ENCODE measurements at regions not wholly inside any gene's neighbourhood (a gene's known extent, or its start where the extent isn't known, plus 50 kb on each side); places are given as distances from the start of the nearest gene placed in this dataset.

DNA sequence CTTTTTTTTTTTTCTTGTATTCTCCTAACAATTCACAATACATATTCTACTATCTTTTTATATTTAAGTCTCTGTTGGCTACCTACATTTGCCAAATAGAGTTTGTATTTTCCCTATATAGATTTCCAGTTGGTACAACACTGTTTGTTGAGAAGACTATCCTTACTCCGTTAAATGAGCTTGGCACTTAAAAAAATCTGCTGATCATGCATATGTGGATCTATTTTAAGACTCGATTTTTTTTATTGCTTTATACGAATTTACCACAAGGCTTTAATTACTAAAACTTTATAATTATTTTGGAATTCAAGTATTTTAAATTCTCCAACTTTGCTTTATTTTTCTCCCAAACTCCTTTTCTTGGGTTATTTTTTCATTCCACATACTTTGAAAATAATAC lies 855.6 kb downstream of the C6orf118 start:
- no peak for DNase-seq (ENCODE audit: low read depth)

DNA sequence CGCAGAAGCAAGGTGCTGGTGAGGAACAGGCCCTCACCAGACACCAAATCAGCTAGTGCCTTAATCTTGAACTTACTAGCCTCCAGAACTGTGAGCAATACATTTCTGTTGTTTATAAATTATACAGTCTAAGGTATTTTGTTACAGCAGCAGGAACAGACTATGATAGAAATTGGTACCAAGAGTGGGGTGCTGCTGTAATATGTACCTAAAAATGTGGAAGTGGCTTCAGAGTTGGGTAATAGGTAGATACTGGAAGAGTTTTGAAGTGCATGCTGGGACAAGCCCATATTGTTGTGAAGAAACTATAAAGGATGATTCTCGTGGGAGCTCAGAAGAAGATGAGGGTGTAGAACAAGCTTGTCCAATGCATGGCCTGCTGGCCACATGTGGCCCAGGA lies 866.8 kb downstream of the C6orf118 start:
- DNase-seq (ENCODE audit: low read depth): no peak

DNA sequence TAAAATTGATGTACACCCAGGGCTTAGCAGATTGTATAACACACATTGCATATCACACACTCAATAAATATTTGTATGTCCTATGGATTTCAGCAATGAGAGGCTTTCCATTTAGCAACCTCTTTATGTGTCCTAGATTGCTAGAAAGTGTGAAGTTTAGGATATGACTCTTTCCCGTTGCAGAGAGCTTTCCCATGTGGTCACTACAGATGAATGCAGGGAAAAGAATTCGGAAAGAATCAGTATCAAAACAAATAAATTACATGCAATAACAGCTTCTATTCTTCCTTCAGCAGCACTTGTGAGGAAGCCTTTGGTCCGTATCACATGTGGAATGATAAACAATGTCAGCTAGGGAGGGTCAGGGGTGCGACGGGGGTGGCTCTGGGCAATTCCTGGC lies 870.1 kb downstream of the C6orf118 start:
- DNase-seq (ENCODE audit: low read depth): no peak

DNA sequence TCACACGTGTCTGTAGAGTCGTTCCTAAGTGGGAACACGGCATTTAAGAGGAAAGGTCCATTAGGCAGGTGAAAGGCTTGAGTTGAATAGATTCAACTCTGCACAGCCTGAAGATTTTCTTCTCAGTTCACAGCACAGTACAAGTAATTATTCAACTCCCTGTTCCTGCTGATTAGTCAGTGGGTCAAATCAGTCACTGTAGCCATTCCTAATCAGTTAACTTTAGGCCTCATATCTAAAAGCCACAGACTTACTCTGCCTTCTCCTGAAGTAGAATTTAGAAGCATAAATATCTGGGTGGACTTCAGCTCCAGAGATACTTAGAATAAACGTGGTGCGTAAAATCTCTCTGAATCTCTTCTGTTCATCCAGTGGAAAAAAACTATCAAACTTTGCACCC lies 872.4 kb downstream of the C6orf118 start:
- no peak for DNase-seq (ENCODE audit: low read depth)

DNA sequence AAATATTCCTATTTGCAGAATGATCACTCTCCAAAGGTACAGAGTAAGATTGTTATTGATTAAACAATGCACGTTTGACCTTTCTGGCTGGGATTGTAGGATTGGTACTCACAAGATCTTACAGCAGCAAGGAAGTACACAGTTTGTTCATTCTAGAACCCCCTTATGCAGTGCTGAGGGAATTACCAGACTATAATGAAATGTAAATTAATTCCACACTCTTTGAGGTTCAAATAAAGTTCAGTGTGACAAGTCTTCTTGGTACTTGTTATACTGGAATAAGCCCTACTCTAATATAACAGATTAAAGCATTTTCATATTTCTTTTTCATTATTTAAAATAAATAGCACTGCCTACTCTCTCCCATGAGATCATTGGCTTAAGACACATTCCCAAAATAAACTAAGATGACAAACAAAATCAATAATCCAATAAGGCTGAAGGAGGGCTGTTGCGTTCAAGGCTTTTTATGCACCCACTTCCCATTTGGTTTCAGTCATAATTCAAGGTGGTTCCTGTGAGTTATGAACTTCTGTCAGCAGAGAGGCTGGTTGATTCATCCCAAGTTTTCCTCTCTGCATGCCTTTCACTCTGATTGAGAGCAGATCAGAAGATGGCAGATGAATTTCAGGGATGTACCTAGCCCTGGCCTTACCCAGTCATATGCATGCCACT lies 881.5 kb downstream of the C6orf118 start:
- DNase-seq (ENCODE audit: low read depth): no peak

DNA sequence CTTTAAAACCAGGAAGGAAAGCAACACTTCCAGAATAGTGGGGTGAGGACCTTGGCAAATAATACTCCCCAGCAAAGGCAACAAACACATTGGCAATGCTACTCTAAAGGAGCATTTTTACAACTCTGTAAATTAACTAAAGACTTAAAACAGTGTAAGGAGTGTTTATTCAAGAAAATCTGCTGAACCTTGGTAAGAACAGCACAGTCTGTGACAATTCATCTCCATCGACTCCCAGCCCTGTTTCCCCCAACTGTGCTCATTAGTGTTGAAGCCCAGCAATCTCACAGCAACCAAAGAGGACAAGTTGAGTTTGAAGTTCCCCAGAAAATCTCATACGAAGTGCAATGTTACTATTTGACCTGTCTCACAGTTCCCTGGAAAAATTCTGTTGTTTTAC lies 884.9 kb downstream of the C6orf118 start:
- no peak for DNase-seq (ENCODE audit: low read depth)

DNA sequence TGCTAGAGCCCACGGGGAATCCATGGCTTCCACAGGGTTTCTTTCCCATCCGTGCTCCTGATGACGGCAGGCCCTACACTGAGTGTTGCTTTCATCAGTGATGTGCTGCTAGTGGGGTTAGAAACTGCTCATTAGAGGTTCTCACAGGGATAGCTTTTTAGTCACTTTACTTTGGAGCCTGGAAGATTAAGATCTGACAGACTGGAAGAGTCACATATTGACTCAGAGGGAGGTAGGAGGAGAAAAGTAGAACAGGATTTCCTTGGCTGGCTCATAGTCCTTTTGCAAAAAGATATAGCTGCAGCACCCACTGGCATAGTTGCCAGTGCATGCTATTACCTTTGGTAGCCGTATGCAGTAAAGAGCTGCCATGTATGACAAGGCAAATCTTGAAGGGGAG lies 890.3 kb downstream of the C6orf118 start:
- no peak for DNase-seq (ENCODE audit: low read depth)

DNA sequence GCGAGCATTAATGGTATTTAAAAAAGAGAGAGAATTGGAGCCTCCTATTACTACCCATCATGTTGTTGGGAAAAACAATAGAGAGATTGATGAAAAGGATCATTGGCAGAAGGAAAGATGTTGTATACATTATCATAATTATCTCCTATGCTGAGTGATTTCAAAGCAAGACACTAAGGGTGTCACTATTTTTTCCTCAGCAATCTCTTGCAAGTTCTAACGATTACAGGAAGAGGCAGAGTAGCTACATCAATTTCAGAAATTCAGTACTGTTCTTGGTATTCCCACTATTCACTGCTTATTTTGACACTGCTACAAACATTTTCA lies 891.2 kb downstream of the C6orf118 start:
- no peak for DNase-seq (ENCODE audit: low read depth)

DNA sequence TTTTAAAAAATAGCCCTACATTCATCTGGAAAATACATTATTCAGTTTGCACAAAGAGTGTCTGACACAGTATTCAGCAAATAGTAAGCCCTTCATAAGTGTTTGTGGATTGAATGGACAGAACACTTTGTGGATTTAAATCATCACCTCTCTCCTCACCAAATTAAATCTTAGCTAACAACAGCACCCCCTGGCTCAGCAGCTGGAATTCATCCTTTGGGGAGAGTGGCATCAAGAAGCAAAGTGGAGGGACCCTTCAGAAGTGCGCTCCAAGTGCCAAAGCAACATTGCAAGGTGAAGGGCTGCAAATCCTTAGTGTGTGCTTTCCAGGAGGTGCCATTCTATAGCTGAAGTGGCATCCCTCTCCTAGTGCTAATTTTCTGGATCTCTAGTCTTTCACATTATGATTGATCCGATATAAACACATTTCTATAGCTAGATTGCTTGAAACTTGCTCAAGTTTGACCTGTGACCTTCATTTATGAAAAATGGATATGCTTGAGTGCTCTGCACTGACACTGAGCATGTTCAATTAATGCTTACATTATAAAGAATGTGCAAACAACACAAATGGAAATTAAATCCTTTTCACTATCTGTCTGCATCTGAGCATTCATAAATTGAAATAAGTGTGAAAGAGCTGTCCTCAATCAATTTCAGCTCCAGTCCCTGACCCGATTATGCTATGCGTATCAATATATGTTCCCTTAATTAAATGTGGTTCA lies 891.7 kb downstream of the C6orf118 start:
- no peak for DNase-seq (ENCODE audit: low read depth)

DNA sequence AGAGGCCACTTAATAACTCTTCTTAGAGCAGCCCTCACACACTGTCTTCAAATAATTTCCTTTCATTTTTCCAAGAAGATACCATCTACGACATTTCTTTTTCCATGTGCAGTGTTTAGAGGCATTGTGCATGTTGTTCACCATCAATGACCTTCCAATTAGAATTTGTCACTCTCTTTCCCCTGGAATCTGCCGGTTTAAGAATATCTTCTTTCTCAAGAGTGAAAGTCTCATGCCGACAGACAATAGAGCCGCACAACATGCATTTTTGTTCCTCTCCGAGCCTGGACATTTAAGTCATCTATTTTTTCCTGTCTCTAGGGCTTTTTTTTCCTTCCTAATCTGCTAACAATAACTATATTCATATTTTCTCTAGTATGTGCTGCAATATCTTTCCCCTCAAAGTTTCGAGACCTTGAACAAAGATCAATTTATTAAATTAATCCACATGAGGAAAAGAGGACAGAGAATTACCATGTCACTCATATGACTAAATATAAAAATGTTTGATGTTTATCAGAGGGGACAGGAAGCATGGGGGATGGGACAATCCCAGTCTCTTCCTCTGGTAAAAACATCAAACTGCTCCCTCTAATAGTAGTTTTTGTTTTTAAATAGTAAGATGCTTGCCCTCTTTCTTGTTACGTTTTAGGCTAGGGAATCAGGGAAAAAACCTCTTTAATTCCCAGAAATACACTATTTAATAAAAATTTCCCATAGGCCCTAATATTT lies 893.4 kb downstream of the C6orf118 start:
- no peak for DNase-seq (ENCODE audit: low read depth)

DNA sequence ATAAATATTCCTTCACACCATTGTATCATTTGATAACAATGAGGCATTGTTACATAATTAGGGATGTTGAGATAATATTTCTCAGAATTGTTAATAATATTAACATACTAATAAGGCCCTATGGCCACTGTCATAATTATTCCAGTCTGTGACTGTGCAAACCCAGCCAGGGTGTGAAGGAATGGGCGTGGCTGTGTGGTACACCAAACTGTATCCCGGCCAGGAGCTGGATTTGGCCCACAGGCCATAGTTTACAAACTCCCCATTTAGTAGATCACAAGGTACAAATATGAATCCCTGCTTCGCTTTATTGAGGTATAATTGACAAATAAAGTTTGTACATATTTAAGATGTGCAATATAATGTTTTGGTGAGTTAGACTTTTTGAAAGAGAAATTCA lies 894.7 kb downstream of the C6orf118 start:
- DNase-seq (ENCODE audit: low read depth): no peak

DNA sequence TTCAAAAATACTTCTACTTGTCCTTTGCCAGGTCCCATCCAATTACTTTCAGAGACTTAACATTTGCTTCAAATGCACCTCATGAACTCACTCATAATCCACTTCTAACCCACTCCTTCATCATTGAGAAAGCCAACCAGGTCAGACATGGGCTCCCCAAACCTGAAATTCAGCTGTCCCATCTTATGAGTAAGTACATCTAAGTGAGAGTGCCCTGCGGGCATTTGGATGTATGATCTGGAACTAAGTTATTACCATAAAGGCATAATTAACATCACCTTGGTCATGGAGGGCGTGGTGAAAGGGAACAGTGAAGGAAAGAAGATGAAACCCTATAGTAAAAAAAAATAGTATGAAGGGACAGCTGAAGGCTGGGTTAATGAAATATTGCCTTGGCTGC lies 896.8 kb downstream of the C6orf118 start:
- no peak for DNase-seq (ENCODE audit: low read depth)

DNA sequence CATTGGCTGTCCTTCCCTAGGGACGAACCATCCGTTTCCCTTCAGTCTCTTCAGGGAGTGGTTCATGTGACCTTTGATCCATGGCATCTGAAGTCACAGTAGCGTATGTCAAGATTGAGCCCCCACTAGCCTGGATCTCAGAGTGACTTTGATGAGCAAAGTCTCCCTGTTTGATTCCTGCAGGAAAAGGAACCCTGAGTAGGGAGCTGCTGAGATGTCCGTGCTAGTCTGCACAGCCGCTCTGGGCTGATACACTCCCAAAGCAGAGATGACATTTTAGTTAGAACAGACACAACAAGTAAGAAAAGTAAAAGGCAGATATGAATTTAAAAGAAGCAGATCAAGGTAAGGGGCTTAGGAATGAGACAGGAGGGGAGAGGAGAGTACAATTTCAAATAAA lies 899.4 kb downstream of the C6orf118 start:
- DNase-seq (ENCODE audit: low read depth): no peak

DNA sequence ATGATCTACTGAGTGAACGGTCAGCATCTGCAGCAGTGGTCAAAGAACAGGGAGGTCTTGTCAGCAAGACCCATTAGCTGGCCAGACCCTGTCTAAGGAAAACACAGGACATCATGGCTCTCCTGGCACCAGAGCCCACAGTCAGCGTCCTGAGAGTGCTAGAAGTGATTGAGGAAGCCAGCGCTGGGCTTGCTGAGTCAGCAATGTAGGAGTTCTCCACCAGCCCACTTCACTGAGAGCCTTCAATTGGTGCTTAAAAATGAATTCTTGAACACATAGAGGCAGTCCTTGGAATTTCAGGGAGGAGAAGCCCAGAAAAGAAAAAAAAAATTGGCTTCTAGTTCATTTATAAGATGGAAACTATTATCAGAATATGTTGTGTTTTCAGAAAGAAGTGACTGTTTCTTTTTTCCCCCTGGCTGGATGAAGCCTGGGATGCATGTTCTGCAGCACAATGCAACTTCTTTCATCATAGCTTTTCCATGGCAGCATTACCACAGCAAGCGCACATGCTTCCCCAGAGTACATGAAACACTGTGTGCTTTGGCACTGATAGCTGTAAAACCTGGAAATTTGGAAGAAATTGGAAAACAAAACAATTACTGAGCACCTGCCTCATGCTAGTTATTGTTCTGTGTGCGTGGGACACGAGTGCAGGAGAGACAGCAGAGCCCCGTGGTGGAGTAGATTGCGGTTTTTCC lies 899.9 kb downstream of the C6orf118 start:
- DNase-seq (ENCODE audit: low read depth): no peak

DNA sequence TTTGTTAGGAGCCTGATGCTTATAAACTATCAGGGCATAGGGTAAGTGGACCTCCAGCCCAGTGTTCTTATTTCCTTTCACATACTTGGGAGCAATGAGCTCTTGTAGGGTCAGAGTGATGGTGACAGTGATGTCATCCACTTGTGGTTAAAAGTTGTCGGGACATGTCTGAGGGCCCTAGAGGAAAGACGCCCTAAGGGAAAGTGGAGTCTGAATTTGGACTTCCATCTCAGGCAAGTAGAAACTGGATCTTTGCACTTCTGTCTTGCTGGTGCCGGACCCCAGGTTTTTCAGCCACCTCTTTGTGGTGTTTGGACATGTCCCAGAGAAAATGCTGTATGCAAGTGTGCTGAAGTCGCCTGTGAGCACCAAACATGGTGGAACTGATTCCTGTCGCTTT lies 900.5 kb downstream of the C6orf118 start:
- no peak for DNase-seq (ENCODE audit: low read depth)

DNA sequence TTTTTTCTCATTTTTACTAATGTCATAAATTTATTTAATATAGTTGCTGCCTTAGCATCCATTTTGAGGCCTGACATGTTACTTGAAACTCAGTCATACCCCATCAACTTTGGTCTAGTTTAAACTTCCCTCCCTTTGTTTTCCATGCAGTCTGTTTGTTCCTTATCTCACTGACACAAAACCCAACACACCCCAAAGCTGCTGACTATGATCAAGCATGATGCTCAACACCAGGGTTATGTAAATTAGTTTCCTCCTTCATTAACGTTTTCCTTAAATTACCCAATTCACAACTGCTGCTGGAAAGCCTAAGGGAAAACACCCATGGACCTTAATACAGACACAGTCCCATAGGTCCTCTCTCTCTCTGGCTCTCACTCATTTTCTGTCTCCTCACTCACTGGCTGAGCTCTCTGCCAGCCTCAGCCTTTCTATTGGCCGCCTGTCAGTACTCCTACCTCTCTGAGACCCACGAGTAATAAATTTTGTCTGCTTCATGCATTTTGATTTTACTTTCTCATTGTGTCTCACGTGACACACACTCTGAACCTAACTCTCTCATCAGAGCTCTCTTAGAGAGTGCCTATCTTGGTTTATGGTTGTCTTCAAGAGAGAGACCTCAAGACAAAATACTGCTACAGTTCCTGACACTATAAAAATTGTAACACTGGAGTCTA lies 904.5 kb downstream of the C6orf118 start:
- no peak for DNase-seq (ENCODE audit: low read depth)

DNA sequence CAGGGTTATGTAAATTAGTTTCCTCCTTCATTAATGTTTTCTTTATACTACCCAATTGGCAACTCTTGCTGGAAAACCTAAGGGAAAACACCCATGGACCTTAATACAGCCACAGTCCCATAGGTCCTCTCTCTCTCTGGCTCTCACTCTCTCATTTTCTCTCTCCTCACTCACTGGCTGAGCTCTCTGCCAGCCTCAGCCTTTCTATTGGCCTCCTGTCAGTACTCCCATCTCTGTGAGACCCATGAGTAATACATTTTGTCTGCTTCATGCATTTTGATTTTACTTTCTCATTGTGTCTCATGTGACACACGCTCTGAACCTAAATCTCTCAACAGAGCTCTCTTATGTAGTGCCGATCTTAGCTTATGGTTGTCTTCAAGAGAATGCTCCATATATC lies 907.5 kb downstream of the C6orf118 start:
- no peak for DNase-seq (ENCODE audit: low read depth)

DNA sequence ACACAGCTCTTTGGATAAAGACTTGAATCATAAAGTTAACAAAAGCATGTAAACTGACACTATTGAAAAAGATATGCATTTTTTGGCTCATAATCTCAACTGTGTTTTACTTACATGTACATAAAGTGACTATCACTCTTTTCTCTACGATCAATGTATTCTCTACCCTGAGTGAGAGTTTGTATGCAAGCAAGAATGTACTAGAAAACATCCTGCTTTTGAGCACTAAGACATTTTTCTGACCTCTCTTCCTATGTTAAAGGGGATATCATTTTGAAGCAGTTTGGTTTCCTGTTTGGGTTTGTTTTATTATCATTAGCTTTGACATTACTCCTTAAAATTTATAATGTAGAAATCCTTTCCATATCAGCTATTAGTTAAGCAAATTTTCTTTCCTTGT lies 910.8 kb downstream of the C6orf118 start:
- no peak for DNase-seq (ENCODE audit: low read depth)

DNA sequence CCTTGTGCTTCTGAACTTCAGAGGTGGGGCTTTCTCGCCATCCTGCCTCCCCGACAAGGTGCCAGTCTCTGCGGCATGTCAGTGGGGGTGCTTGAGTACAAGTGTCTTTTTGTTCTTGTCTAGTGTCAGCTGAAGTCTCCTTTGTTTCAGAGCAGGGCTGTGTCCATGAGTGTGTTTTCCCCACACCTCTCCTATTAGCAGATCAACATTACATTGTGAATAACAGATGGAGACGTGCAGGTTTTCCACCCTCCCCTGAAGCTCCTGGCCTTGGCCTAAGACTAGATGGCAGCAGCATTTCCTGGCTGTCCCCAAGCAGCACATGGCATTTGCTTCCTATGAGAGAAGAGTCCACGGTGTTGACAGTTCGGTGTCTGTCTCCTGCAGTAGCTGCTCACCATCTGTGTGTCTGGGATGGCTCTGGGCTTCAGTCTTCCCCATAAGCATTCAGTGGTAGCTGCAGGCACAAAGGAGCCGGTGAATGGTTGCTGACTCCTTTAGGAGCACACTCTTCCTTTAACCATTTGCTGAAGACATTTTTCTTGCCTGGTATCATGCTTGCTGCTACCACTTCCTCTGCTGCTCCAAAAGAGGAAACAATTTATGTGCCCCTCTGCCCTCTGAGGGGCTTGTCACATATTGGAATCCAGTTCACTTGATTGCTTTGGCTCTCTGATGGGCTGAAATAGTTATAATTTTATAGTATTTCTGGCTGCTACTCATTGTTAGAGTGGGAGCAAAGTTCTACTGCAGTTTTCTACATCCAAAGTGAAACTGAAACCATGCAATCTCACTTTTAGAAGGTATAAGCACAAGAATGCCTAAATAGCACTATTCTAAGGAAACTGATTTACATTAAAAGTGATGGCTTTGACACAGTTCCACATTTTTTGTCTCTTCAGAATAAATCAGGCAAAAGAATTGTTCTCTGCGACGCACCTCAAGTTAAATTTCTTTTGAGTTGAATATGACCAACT lies 913.0 kb downstream of the C6orf118 start:
- no peak for DNase-seq (ENCODE audit: low read depth)

DNA sequence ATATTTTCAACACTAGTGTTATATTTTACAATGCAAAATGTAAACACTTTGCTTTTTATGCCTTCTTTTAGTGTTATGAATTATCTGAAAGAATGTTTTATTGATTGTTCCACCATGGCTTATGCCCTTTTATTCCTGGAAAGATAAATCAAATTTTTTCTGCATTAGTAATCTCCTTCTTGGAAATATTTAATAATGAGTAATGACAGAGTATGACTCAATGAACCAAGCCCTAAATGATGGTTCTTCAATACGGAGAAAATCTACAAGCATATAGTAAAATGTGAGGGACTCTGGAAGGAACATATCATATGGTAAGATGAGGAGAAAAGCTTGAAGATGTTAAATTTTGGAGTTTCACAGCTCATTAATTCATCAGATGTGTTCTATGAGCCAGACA lies 929.6 kb downstream of the C6orf118 start:
- DNase-seq (ENCODE audit: low read depth): no peak

DNA sequence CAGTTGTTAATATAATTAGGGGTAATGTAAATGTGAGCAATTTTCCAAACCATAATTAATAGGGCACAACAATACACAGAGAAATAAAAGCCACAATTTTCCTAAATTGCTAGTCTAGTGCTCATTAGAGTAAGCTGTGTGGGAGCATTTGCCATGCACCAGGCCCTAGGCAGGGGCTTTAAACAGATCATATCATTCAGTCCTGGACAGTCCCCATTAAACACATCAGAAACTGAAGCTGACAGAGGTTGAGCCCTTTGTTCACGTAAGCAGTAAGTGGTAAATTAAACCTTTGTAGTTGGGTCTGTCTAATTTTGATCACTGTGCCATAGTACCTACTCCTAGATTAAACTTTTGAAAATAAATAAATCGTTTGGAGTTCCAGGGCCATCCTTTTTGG lies 931.1 kb downstream of the C6orf118 start:
- no peak for DNase-seq (ENCODE audit: low read depth)
